Cerebellar nuclear complex (tissue), 1 donor: ENCODE measurements at regions not wholly inside any gene's neighbourhood (a gene's known extent, or its start where the extent isn't known, plus 50 kb on each side); places are given as distances from the start of the nearest gene placed in this dataset.
"Not testable (repeated sequence)": the region's sequence is repeated elsewhere in the genome, so short reads cannot be mapped to it uniquely, and the experiment has no call there.

Experiments used
- DNase-seq, 2 experiments: peaks; one replicate each; lab custom pipeline; 2025; lab: John Stamatoyannopoulos, UW

- DNase-seq, result no peak
Observed at GRCh38 chr4:12173496-12173895, 744.8 kb upstream of the HS3ST1 start.

DNA sequence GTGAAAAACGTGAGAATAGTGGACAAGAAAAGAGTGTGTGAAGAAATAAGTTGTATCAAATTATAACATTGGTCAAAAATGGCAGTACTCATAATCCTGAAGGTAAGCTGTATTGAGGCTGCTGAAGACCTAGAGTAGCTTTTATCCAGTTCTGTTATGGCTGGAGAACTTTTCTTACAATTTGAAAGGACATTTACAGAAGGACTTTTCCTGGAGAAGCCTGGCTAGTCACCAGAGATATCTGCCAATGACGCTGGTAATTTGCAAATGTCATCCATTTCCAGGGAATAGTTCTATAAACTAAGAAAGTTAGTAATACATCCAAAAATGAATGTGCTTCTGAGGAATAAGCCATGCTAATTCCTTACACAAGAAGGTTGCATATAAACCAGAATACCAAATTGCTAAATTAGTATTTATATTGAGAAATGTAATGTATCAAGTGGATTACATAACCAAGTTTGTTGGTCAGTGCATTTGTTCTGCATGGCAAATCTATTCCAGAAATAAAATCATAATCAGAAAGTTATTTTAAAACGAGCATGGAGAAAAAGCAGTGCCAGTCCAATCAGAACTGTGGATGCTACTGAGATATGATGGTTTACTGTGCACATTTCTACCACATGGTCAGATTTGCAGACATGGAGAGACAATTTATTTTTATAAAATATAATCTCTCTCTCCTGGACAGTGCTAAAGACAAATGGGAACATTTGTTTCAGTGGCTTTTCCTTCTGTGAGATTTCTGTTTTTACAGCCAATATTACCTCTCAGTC, 743.7 kb upstream of the HS3ST1 start:
- no peak for DNase-seq

GRCh38 chr4:12170308-12170707, 741.6 kb upstream of the HS3ST1 start:
- DNase-seq, result no peak

GRCh38 chr4:12165616-12166015, 736.9 kb upstream of the HS3ST1 start:
- no peak for DNase-seq

DNA sequence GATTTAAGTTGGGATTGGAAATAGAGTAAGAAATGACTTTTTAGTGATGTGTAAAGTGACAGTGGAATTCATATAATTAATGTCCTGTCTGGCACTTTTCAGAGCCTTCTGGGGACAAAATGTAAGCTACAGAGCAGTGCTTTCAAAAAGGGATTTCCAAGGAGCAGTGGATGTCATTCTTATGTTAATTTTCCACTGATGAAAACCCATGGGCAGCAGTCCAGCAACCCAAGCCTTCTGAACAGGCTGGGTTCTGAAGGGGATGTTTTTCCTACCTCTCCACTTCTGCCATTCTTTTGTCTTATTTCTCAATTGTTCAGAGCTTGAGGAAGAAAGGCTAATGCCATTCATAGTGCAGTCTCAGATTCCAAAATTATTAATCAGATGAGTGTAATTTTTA, 717.6 kb upstream of the HS3ST1 start:
- no peak for DNase-seq

- no peak for DNase-seq
Observed at GRCh38 chr4:12145768-12146167, 717.1 kb upstream of the HS3ST1 start.

DNA sequence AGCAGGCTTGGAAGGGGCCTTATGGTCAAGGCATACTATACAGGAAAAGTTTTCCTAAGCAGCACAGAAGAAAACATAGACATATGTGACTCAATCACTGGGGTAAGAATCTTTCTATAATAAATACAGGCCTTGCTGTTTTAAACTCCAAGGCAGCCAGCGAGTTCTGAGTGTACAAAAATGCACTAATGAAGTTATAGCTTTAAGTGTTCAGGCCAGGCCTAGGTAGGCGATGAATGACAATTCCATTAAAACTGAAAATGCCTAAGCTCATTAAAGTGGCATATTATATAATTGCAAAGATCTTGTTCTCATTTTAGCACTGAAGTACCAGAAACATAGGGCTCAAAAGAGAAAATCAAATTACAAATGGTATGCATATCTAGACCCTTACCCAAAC, 716.4 kb upstream of the HS3ST1 start:
- DNase-seq, result no peak

DNA sequence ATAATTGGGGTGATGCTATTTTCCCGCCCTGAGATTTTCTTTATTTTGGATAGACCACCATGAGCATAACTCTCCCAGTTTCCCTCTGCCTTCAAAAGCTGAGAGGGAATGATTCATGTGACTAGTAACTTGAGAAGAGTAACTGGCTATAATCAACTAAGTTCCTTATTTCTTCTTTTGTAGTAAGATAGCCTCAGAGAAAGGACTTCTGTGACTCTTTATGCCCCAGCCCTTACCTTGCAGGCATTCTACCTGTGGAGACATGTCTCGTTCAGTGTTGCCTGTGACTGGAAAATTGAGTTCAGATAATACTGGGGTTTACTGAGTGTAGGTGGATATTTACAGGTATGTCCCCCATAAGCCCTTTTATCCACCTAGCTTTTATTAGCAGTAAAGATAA, 715.4 kb upstream of the HS3ST1 start:
- no peak for DNase-seq

GRCh38 chr4:12140864-12141263, 712.2 kb upstream of the HS3ST1 start:
- no peak for DNase-seq

GRCh38 chr4:12139296-12139695, 710.6 kb upstream of the HS3ST1 start:
- DNase-seq, result no peak

DNA sequence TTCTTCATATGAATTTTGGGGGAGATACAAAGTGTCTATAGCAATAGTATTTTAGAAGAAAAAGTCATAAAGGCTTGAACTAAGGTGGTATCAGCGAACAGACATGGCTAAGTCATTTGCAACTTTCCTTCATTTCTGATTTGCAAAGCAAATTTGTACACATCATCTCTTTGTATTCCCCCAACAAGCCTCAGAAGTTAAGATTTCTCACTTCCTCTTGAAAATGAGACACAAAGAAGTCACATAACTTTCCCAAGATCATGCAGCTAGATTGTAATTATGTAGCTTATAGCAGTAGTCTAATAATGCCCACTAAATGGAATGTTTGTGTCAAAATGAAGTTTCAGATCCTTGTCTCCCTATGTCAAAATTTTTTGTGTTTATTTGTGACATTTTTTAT, 709.8 kb upstream of the HS3ST1 start:
- DNase-seq, result no peak

DNA sequence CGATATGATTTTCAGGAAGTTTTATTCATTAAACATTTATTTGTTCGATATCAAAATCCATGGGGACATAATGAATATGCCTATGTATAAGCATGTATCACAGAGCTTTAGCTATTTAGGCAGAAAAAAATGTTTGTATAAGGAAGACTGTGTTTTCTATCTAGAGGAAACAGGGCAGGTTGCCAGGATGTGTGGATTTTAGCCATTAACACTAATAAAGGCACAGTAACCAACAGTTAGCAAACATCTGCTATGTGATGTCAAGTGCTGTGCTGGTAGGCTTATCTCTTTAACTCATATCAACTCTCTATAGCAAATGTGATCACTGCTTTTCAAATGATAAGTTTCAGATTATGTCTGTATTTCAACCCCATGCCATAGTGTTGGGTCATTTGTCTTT, 708.9 kb upstream of the HS3ST1 start:
- no peak for DNase-seq

- DNase-seq, result no peak
Observed at GRCh38 chr4:12126474-12126873, 697.8 kb upstream of the HS3ST1 start.

- no peak for DNase-seq
Observed at GRCh38 chr4:12124138-12124537, 695.4 kb upstream of the HS3ST1 start.

DNA sequence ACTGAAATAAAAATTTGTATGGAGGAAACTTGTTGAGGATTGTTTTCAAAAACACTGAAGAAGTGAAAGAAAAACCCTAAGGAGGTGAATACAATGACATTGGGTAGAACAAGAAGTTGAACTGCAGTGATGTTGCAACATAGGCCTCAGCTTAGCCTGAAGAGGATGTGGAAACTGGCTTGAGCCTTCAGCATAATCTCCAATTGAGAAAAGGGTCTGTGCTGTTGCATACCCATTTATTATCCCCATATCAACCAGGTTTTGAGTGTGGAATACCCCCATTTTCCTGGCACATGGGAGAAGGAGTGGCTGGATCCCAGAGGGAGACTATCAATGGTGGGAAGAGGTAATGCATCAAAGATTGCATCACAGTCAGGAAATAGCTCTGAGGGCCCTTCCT, 695.0 kb upstream of the HS3ST1 start:
- no peak for DNase-seq

DNA sequence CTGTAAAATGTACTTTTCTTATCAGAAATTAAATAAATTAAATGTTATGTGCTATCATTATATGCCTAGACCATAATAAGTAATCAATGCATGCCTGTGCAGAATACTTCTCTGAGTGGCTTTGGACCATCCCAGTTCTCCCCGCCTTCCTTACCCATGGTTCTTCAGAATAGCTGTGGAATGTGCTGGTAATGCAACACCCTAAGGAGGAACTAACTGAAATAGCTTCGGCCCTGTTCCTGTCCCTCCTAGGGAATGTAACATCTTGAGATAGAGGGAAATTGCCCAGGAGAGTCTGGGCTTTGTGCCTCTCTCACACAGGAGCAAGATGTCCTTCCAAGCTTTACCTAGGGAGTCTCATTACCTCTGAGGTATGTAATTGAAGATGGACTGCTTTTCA, 693.6 kb upstream of the HS3ST1 start:
- no peak for DNase-seq

- DNase-seq, result no peak
Observed at GRCh38 chr4:12120968-12121367, 692.3 kb upstream of the HS3ST1 start.

DNA sequence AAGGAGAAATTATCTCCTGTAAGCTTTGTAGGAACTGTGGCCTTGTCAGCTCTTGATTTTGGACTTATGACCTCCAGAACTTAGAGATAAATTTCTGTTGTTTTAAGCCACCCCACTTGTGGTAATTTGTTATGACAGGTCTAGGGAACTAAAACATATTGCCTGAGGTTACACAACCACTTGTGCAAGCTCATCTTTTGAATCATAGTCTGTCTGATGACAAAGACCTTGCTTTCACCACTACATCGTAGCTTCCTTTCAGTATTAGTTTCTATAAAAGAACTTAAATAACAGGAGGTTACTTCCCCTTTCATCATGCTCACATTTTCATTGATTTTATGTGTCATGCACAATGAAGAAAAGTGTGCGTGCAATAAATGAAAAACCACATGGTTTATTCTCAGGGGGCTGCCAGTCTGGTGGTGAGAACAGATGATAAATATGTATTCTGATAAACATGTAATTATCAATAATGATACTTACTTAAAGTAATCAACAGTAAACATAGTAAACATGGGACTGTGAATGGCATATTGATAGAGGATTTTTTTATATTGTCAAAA, 690.0 kb upstream of the HS3ST1 start:
- DNase-seq, result no peak

DNA sequence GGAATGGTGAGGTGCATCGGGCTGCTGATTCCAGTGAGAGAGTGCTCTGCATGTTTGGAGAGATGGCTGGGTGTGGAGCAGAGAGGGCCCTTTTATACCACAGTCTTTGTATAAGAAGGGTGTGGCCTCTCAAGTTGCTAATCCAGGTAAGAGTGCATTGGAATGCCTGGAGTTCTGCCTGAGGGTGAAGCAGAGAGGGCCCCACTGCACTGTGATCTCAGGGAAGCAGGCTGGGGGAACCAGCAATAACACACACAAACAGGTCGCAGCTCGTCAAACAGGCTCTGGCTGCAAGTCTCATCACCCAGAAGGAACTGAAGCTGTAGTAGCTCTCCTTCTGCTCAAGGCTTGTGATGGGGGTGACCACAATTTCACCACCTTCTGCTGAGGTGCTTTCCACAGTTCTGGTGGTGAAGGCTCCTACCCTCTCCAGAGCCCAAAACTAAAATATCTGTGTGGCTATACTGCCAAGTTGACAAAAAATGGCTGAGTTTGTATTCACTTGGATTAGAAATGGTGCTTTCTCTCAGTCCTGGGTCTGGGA, 687.4 kb upstream of the HS3ST1 start:
- DNase-seq, result no peak

GRCh38 chr4:12110627-12111026, 681.9 kb upstream of the HS3ST1 start:
- DNase-seq, result no peak

- not testable (repeated sequence) for DNase-seq
Observed at GRCh38 chr4:12109056-12109455, 680.4 kb upstream of the HS3ST1 start.

GRCh38 chr4:12105519-12105918, 676.8 kb upstream of the HS3ST1 start:
- DNase-seq, result no peak

DNA sequence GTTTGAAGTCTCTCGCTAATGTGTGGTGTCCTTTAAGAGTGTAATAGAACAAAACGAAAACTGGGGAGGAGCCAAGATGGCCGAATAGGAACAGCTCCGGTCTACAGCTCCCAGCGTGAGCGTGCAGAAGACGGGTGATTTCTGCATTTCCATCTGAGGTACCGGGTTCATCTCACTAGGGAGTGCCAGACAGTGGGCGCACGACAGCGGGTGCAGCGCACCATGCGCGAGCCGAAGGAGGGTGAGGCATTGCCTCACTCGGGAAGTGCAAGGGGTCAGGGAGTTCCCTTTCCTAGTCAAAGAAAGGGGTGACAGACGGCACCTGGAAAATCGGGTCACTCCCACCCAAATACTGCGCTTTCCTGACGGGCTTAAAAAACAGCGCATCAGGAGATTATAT, 661.2 kb upstream of the HS3ST1 start:
- not testable (repeated sequence) for DNase-seq

GRCh38 chr4:12084690-12085089, 656.0 kb upstream of the HS3ST1 start:
- DNase-seq, result no peak
